Aorta (tissue), 5 donors: ENCODE measurements at regions not wholly inside any gene's neighbourhood (a gene's known extent, or its start where the extent isn't known, plus 50 kb on each side); places are given as distances from the start of the nearest gene placed in this dataset.

Experiments used
- ATAC-seq: fragments of 200-7000 bp; cut with Tn5 transposase; one replicate; pipeline ENCODE4 v1.9.1; 2022; ENCODE audit warnings: moderate library complexity; ENCODE audit not compliant: low FRiP score
- DNase-seq, 2 donors: peaks; one replicate each; pipeline ENCODE4 v3.0.0-alpha.2; 2020
- H3K27ac ChIP-seq, 2 donors: one replicate each; pipeline ENCODE4 v1.5.1; 2013; ENCODE audit warnings: low read length in 2 of 2, mild to moderate bottlenecking in 2 of 2, moderate library complexity in 2 of 2, control low read depth in 1 of 2, inconsistent platforms in 1 of 2, low read depth in 1 of 2
- H3K27me3 ChIP-seq, 2 donors: one replicate each; pipeline ENCODE4 v1.6.1; 2013; ENCODE audit warnings: control low read depth in 1 of 2, low read length in 1 of 2, mild to moderate bottlenecking in 1 of 2, moderate library complexity in 1 of 2; ENCODE audit not compliant: insufficient read depth in 2 of 2, control insufficient read depth in 1 of 2
- H3K36me3 ChIP-seq, 2 donors: one replicate each; pipeline ENCODE4 v1.6.1; 2013; ENCODE audit warnings: control low read depth in 1 of 2, low read length in 1 of 2, mild to moderate bottlenecking in 1 of 2; ENCODE audit not compliant: insufficient read depth in 2 of 2, control insufficient read depth in 1 of 2
- H3K4me1 ChIP-seq, 2 donors: one replicate each; pipeline ENCODE4 v1.6.1; 2013; ENCODE audit warnings: low read length in 2 of 2, control low read depth in 1 of 2, mild to moderate bottlenecking in 1 of 2, moderate library complexity in 1 of 2; ENCODE audit not compliant: insufficient read depth in 2 of 2, control insufficient read depth in 1 of 2
- H3K4me3 ChIP-seq, 2 donors: one replicate each; pipeline ENCODE4 v1.5.1; 2013; ENCODE audit warnings: low read length in 2 of 2, control low read depth in 1 of 2, mild to moderate bottlenecking in 1 of 2
- H3K9me3 ChIP-seq: one replicate; pipeline ENCODE4 v1.6.1; 2013; ENCODE audit warnings: mild to moderate bottlenecking, low read length; ENCODE audit not compliant: control insufficient read depth
- WGBS, 2 donors: extraction: QIAGEN DNeasy Blood & Tissue Kit; methylation state at CpG; one replicate each; pipeline ENCODE4 v1.1.7; 2013; 5-methylcytosine and 5-hydroxymethylcytosine counted together
- intact Hi-C, 2 donors: fragments of 100-400 bp; cut with DNase I; formaldehyde crosslinking; loops; one replicate each; pipeline versions ENCODE4 v1.14.2 to v1.15.0; 2022
- donor health status: healthy with polysubstance abuse.
- donor health status: Bipolar disorder and iron deficiency.
- donor health status: DM: no; HTN: no; CAD: no.
- donor health status: DM: no; HTN: no; CAD: no.
- donor health status: DM: yes; HTN: yes; CAD: no.

- Histone ChIP-seq H3K27ac (no peak overlapping the region), H3K27me3 (no peaks in the 10 kb centered on the region), H3K4me3 (no peak overlapping the region), H3K36me3 (no peaks in the 10 kb centered on the region), H3K9me3 (no peaks in the 10 kb centered on the region), H3K4me1 (no peaks in the 10 kb centered on the region)
- ATAC-seq (no peak), DNase-seq (no peak)
- intact Hi-C loops: no loop called here
- WGBS, 2 donors: 87 to 95% methylated on average over 5 of the region's 5 CpGs
Observed at GRCh38 chr6:5860849-5861248, 145.9 kb downstream of the NRN1 start.

GRCh38 chr6:5855787-5856470, 150.8 kb downstream of the NRN1 start:
- intact Hi-C loops: no loop called here
- no peaks in the 10 kb centered on the region for H3K9me3 ChIP-seq
- ATAC-seq (no peak), DNase-seq (no peak)
- no peak overlapping the region for H3K27ac ChIP-seq
- no peaks in the 10 kb centered on the region for H3K4me1 ChIP-seq
- H3K4me3 ChIP-seq: no peak overlapping the region
- H3K36me3 ChIP-seq: no peaks in the 10 kb centered on the region
- WGBS, 2 donors: 81 to 83% methylated on average over 9 of the region's 9 CpGs
- no peaks in the 10 kb centered on the region for H3K27me3 ChIP-seq

- no peak for ATAC-seq
- H3K4me3 ChIP-seq: no peak overlapping the region
- intact Hi-C loops: no loop called here
- DNase-seq: no peak
- no peaks in the 10 kb centered on the region for H3K9me3 ChIP-seq
- 82 to 89% methylated on average over 5 of the region's 5 CpGs for WGBS, 2 donors
- H3K27ac ChIP-seq: no peak overlapping the region
- no peaks in the 10 kb centered on the region for H3K36me3 ChIP-seq
- H3K27me3 ChIP-seq: no peaks in the 10 kb centered on the region
- no peaks in the 10 kb centered on the region for H3K4me1 ChIP-seq
Observed at GRCh38 chr6:5854899-5855298, 151.8 kb downstream of the NRN1 start.

DNA sequence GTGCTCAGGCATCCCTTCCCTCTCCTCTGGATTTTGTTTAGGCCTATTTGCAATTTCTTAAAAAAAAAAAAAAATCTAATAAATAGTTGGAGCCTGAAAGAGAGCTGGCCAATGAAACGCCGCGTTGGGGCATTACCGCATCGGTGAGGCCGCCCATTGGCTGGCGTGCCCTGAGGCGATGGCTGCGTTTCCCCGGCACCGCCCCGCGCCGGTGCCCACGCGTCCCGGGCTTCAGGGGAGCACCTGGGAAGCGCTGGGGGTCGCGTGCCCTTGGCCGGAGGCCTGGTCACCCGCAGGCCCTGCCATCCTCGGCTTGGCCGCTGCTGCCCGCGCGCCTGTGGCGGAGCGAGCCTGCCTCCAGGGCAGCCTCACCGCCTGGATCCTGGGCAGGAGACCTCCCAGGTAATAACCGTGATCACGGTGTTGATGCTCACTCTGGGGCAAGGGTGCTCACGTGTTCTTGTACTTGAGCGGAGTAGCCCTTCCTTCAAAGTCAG, 155.4 kb downstream of the NRN1 start:
- DNase-seq: peak; percentile 60 to 82
- peaks cover 11% of the 10 kb centered on the region for H3K9me3 ChIP-seq
- no peak overlapping the region for H3K4me3 ChIP-seq
- peak; percentile 64 for ATAC-seq
- no peaks in the 10 kb centered on the region for H3K36me3 ChIP-seq
- no peak overlapping the region for H3K27ac ChIP-seq
- no peaks in the 10 kb centered on the region for H3K4me1 ChIP-seq
- intact Hi-C loops: no loop called here
- 0 to 2% methylated on average over 27 to 34 of the region's 34 CpGs for WGBS, 2 donors
- H3K27me3 ChIP-seq: no peaks in the 10 kb centered on the region

- H3K36me3 ChIP-seq: no peaks in the 10 kb centered on the region
- DNase-seq (no peak), ATAC-seq (no peak)
- WGBS, 2 donors: 14 to 17% methylated on average over 16 of the region's 16 CpGs
- H3K27ac ChIP-seq: no peak overlapping the region
- peaks cover 11% of the 10 kb centered on the region for H3K9me3 ChIP-seq
- no peaks in the 10 kb centered on the region for H3K27me3 ChIP-seq
- no peak overlapping the region for H3K4me3 ChIP-seq
- no peaks in the 10 kb centered on the region for H3K4me1 ChIP-seq
- intact Hi-C loops: no loop called here
Observed at GRCh38 chr6:5850848-5851255, 155.9 kb downstream of the NRN1 start.

DNA sequence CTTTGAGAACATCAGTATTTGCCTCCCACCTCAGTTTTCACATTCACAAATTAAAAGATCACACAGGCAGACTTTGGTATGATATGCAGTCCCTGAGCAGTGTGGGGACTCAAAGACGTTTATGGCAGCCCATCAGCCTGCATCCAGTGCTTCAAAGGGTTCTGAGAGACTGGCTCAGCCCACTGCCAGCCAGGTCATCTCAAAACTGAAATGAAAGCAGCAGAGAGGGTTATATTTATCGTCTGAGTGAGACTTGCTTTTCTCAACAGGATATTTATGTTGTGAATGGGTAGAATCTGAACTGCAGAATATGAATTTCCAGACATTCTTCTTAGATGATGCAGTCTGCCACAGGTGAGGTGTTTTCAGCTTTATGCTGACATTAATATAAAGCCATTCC, 159.8 kb downstream of the NRN1 start:
- no peaks in the 10 kb centered on the region for H3K36me3 ChIP-seq
- no peaks in the 10 kb centered on the region for H3K27me3 ChIP-seq
- no peak overlapping the region for H3K27ac ChIP-seq
- intact Hi-C loops: no loop called here
- DNase-seq (no peak), ATAC-seq (no peak)
- WGBS, 2 donors: 29 to 42% methylated on average over 2 of the region's 2 CpGs
- no peak overlapping the region for H3K4me3 ChIP-seq
- no peaks in the 10 kb centered on the region for H3K4me1 ChIP-seq
- peaks cover 11% of the 10 kb centered on the region for H3K9me3 ChIP-seq

DNA sequence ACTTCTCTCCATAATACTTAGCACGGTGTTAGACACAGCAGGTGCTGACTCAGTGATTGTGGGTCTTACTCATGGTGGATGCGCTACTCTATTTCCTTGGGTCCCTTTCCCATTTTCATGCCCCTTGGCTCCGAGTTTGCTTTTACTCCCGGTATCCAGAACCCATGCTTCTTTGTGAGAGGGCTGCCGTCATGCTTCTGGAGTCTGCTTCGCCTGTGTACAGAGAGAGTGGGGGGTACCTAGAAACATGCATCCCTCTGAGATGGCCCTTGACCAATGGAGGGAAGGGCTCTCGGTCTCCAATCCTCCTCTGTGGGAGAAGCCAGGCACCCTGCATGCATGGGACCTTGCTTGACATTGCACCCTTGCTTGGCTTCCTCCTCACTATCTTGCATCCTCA, 160.4 kb downstream of the NRN1 start:
- Histone ChIP-seq H3K4me3 (no peak overlapping the region), H3K4me1 (no peaks in the 10 kb centered on the region), H3K9me3 (peaks cover 11% of the 10 kb centered on the region), H3K36me3 (no peaks in the 10 kb centered on the region), H3K27ac (no peak overlapping the region), H3K27me3 (no peaks in the 10 kb centered on the region)
- ATAC-seq: no peak
- WGBS, 2 donors: 92 to 96% methylated on average over 7 of the region's 7 CpGs
- intact Hi-C loops: no loop called here
- DNase-seq: no peak

DNA sequence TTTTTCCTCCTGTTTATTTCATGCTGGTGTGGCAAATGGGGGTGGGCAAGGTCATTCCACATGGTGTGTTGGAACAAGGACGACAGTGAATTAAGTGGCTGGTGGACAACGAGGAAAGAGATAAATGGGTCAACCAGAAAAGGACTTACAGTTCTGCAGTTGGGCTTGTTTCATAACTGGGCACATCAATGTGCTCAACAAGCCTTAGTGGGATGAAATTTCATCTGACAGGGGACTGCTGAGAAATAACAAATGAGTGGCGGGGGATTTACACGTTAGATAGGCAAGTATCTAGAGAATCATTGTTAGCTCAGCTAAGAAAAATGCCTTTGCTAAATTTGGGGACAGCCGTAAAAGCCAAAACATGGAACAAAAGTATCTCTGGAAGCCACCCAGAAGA, 163.6 kb downstream of the NRN1 start:
- Histone ChIP-seq H3K27me3 (no peaks in the 10 kb centered on the region), H3K4me1 (no peaks in the 10 kb centered on the region), H3K4me3 (no peak overlapping the region), H3K27ac (no peak overlapping the region), H3K36me3 (no peaks in the 10 kb centered on the region), H3K9me3 (peaks cover 8% of the 10 kb centered on the region)
- WGBS, 2 donors: 59 to 63% methylated on average over 5 of the region's 5 CpGs
- no peak for ATAC-seq
- DNase-seq: no peak
- intact Hi-C loops: no loop called here

DNA sequence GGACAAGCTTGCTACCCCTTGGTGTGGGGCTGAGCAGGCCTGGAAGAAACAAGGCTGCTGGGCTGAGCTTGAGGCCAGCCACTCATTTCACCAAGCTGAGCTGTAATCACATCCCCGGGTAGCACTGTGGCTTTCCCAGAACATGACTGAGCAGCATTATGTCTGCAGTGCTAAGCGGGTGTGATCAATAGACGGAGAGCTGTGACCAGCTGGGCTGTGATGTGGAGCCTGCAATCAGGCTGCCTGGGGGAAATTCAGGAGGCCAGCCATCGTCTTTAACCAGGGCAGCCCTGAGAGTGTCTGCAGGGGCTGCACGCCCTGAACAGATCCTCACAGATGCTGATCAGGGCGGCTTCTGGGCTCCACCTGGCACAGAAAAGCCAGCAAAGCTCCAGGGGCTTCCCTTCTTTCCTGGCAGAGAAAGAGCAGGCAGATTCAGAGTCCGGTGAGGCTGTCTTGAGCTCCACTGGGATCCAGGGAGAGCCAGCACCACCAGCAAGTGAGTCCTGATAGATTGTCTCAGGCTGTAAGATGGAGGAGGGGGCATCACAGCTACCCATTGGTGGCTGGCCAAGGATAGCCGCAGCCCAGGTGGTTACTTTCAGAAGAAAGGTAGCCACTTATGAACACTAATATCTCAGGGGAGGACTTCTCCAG, 165.9 kb downstream of the NRN1 start:
- intact Hi-C loops: no loop called here
- no peak overlapping the region for H3K27ac ChIP-seq
- no peak overlapping the region for H3K4me3 ChIP-seq
- no peaks in the 10 kb centered on the region for H3K27me3 ChIP-seq
- no peaks in the 10 kb centered on the region for H3K4me1 ChIP-seq
- ATAC-seq (no peak), DNase-seq (no peak)
- H3K36me3 ChIP-seq: no peaks in the 10 kb centered on the region
- H3K9me3 ChIP-seq: no peaks in the 10 kb centered on the region
- WGBS, 2 donors: 67 to 71% methylated on average over 8 of the region's 8 CpGs
